Motor neuron (in vitro differentiated cells): ENCODE measurements at regions not wholly inside any gene's neighbourhood (a gene's known extent, or its start where the extent isn't known, plus 50 kb on each side); places are given as distances from the start of the nearest gene placed in this dataset.
A peak's percentile ranks its signal among the peaks of the same experiment; 100 is the strongest.
"Not testable (repeated sequence)": the region's sequence is repeated elsewhere in the genome, so short reads cannot be mapped to it uniquely, and the experiment has no call there.

Source experiments
- ATAC-seq, 8 experiments: fragments of 200-7000 bp; cut with Tn5 transposase; replicated peaks in 6 of 8; 2 replicates each; pipeline ENCODE4 v1.8.0; 2021; ENCODE audit warnings: mild to moderate bottlenecking in 8 of 8, moderate library complexity in 8 of 8
- H3K27ac ChIP-seq, 2 donors: fragments of 250-450 bp; sonication (Bioruptor Pico); 2 replicates each; pipeline ENCODE4 v1.9.0; 2021; ENCODE audit warnings: antibody characterized with exemption in 2 of 2, mild to moderate bottlenecking in 2 of 2, moderate library complexity in 1 of 2
- H3K4me1 ChIP-seq, 2 donors: fragments of 250-450 bp; sonication (Bioruptor Pico); replicated peaks in 1 of 2; 2 replicates each; pipeline ENCODE4 v1.6.1; 2021; ENCODE audit warnings: antibody characterized with exemption in 2 of 2, mild to moderate bottlenecking in 2 of 2, moderate library complexity in 1 of 2
- H3K4me3 ChIP-seq, 5 donors: fragments of 250-450 bp; sonication (Bioruptor Pico); 2 replicates each; pipeline ENCODE4 v1.9.0; 2021; ENCODE audit warnings: antibody characterized with exemption in 5 of 5, mild to moderate bottlenecking in 5 of 5, moderate library complexity in 4 of 5
- WGBS, 10 experiments: fragments of 450-650 bp; shearing (Covaris generic); methylation state at CpG; one replicate each; pipeline ENCODE4 v1.0.0; 2022; 5-methylcytosine and 5-hydroxymethylcytosine counted together
- in situ Hi-C, 9 experiments: fragments of 400-800 bp; cut with MboI; loops; one replicate each; pipeline ENCODE4 v1.15.0; 2021; ENCODE audit warnings: low sequenced_read_pairs in 9 of 9, low pct_unique_long_range_greater_than_20kb in 2 of 9; ENCODE audit not compliant: unreplicated experiment in 9 of 9

DNA sequence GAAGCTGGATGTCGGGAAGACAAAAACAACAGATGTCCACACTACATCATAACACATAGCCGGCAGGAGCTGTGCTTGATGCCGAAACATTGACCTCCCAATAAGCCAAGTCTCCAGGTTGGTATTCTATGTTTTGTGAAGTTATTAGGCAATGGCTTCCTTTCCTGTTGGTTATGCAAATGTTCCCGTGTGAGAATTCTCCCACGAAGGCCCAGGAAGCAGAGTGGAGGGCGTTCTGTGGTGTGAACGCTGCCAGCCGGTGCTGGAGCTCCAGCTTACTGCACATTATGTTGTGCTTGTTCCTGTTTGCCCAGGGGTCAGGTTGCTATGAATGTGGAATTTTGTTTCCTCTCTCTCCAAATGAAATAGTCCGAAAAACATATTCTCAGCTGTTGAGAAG is 156.4 kb upstream of the HMGA2 start:
- Histone ChIP-seq H3K4me1 (no peaks in the 10 kb centered on the region), H3K27ac (no peak overlapping the region), H3K4me3 (no peak overlapping the region)
- WGBS, 10 experiments = 38 to 100% (median 76%) methylated on average over 1 to 8 of the region's 9 CpGs; no CpG with 5 or more reads in 1 of the 10 experiments
- in situ Hi-C loops = loop anchor here in 1 of 9 experiments (25.0 kb wide), 1 partner anchor 106 kb away; no protein-coding TSS in a partner anchor
- peak in 1 of 8 experiments; percentile 95 for ATAC-seq

DNA sequence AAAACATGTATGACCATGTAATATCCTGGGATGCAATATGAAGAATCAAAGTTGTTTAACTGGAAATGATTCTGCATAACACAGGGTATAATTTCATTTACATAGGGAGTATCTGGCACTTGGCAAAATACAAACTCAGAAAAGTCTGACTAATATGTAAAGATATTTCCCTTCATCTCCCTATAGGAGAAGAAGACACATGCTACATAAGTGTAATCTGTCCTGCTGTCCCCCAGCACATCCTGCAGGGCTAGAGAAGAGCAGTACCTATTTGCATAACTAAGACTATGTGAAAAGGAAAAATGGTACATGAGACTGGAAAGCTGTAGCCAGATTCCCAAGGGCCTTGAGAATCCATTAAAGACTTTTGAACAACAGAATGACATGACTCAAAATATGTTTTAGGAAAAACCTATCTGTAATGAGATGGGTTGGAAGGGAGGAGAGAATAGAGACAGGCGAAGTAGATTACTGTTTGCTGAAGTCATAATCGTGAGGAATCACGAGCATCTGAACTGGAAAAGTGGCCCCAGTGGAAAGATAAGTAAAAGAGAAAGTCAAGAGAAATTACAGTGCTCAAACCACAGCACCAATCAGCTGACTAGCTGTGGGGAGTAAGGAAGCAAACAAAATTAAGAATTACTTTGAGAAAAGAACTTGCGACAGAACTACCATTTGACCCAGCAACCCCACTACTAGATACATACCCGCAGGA is 155.1 kb upstream of the HMGA2 start:
- in situ Hi-C loops = loop anchor here in 1 of 9 experiments (25.0 kb wide), 1 partner anchor 107 kb away; no protein-coding TSS in a partner anchor
- H3K4me1 ChIP-seq = no peaks in the 10 kb centered on the region
- WGBS, 10 experiments = 70 to 100% (median 95%) methylated on average over 2 to 5 of the region's 5 CpGs; no CpG with 5 or more reads in 2 of the 10 experiments
- H3K4me3 ChIP-seq = no peak overlapping the region
- H3K27ac ChIP-seq = no peak overlapping the region
- peak in 3 of 8 experiments; percentile 48 to 88 (median 83) for ATAC-seq

DNA sequence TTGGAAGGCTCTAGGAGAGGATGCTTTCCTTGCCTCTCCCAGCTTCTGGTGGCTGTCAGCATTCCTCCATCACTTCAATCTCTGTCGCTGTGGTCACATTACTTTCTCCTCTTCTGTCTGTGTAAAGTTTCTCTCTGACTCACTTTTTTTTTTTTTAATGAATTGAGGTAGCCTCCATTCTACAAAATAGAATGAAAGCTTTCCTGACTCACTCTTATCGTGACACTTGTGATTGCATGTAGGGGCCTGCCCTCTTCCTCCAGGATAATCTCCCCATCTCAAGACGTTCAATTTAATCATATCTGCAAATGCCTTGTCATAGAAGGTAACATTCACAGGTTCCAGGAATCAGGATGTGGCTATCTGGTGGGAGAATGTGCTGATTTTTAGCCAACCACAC is 153.5 kb upstream of the HMGA2 start:
- 37 to 100% (median 83%) methylated on average over 1 to 3 of the region's 3 CpGs for WGBS, 10 experiments

DNA sequence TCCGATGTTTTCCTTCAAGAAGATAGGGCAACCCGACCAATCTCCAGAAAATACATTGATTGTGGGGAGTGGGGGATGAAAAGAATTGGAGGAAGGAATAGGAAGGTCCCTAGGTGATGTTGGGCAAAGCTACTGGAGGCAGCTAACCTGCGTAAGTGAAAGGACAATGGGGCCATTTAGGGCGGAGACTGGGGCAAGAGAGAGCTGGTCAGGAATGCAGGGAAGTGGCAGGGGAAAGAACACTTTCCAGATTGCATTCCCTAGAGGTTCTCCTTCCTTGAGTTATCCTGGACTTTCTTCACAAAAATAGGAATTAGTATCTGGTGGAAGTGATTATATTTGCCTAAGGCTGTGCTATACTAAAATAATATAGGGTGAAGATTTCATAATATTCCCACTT is 151.8 kb upstream of the HMGA2 start:
- 83 to 100% (median 96%) methylated on average over 1 to 4 of the region's 4 CpGs; no CpG with 5 or more reads in 1 of the 10 experiments for WGBS, 10 experiments
- Histone ChIP-seq H3K27ac (no peak overlapping the region), H3K4me3 (no peak overlapping the region), H3K4me1 (no peaks in the 10 kb centered on the region)
- in situ Hi-C loops = loop anchor here in 1 of 9 experiments (25.0 kb wide), 1 partner anchor 110 kb away; no protein-coding TSS in a partner anchor
- ATAC-seq = no peak

More for the DNA sequence above, 153.5 kb upstream of the HMGA2 start:
- in situ Hi-C loops = loop anchor here in 1 of 9 experiments (25.0 kb wide), 1 partner anchor 108 kb away; no protein-coding TSS in a partner anchor
- H3K4me1 ChIP-seq = no peaks in the 10 kb centered on the region
- ATAC-seq = no peak
- H3K27ac ChIP-seq = no peak overlapping the region
- no peak overlapping the region for H3K4me3 ChIP-seq

DNA sequence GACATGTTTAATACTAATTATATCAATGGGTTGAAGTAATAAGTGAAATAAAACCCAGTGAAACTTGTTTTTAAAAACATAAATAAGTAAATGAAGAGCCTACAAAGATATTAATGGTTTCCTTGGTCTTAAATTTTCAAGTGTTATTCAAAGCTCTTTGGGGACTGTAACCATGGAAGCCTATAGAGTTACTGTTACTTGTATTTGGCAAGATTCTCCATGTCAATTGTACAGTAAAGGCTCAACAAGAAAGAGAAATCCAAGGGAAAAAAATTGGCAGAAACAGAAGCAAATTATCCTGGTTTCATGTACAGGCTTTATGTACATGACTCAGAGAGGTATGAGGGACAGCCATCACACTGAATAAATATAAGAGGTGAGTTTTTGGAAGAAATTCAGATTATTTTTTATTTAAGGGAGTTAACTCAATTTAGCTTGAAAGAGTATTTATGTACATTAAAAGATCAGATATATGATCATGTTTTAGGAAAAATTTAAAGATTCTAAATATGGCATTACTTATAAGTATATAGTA is 151.1 kb upstream of the HMGA2 start:
- H3K4me3 ChIP-seq = no peak overlapping the region
- in situ Hi-C loops = loop anchor here in 1 of 9 experiments (25.0 kb wide), 1 partner anchor 111 kb away; no protein-coding TSS in a partner anchor
- H3K27ac ChIP-seq = no peak overlapping the region
- H3K4me1 ChIP-seq = no peaks in the 10 kb centered on the region
- no peak for ATAC-seq

DNA sequence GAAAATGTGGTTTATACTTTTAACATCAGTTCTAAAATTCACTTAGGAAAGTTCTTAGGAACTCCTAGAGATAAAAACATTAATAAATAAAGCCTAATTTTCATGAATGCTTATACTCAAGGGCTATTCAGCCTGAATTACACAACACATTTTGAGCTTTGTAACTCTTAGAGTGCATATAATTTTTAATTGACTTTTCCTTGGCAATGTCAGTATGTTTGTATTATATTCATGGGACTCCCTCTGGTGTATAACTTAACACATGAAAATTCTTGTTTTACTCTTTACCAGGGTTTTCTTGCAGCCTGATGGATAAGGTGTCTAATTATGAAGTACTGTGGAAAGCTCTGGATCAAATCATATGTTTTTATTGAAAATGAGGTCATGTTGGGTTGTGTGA is 150.6 kb upstream of the HMGA2 start:
- in situ Hi-C loops = loop anchor here in 1 of 9 experiments (25.0 kb wide), 1 partner anchor 111 kb away; no protein-coding TSS in a partner anchor
- H3K4me3 ChIP-seq = no peak overlapping the region
- H3K27ac ChIP-seq = no peak overlapping the region
- ATAC-seq = peak in 2 of 8 experiments; percentile 39 to 54
- no peaks in the 10 kb centered on the region for H3K4me1 ChIP-seq

DNA sequence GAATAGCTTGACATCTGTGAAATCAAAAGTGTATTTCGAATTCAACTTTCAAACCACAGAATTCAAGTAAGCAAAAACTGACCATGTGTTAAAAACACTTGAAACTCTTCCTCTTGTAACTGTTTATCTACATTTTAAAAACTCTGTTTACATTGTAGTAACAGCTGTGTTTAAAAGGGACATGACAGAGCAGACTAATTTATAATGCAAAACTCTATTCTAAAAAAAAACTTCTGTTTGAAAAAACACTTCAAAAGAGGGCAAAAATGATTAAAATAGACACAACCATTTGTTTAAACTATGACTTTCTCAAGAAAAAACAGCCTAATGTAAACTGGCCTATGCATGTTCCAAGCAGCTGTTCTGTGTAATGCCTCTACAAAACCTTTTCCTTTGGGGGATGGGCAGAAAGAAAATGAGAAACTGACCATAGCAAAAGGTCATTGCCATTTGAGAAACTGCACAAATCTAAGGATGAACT is 149.1 kb upstream of the HMGA2 start:
- Histone ChIP-seq H3K4me1 (no peaks in the 10 kb centered on the region), H3K27ac (no peak overlapping the region), H3K4me3 (no peak overlapping the region)
- in situ Hi-C loops = loop anchor here in 1 of 9 experiments (25.0 kb wide), 1 partner anchor 363 kb away; no protein-coding TSS in a partner anchor
- ATAC-seq = peak in 2 of 8 experiments; percentile 22 to 62
- 0 to 89% (median 57%) methylated on average over 1 of the region's 1 CpG; no CpG with 5 or more reads in 1 of the 10 experiments for WGBS, 10 experiments

DNA sequence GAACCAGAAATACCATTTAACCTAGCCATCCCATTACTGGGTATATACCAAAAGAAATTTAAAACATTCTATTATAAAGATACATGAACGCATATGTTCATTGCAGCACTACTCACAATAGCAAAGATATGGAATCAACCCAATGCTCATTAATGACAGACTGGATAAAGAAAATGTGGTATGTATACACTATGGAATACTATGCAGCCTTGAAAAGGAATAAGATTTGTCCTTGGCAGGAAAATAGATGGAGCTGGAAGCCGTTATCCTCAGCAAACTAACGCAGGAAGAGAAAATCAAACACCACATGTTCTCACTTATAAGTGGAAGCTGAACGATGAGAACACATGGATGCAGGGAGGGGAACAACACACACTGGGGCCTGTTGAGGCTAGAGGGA is 146.1 kb upstream of the HMGA2 start:
- not testable (repeated sequence) for H3K27ac ChIP-seq, H3K4me3 ChIP-seq, ATAC-seq, H3K4me1 ChIP-seq
- WGBS, 10 experiments = 50 to 100% (median 91%) methylated on average over 1 to 4 of the region's 4 CpGs
- in situ Hi-C loops = loop anchor here in 1 of 9 experiments (25.0 kb wide), 1 partner anchor 366 kb away; no protein-coding TSS in a partner anchor

DNA sequence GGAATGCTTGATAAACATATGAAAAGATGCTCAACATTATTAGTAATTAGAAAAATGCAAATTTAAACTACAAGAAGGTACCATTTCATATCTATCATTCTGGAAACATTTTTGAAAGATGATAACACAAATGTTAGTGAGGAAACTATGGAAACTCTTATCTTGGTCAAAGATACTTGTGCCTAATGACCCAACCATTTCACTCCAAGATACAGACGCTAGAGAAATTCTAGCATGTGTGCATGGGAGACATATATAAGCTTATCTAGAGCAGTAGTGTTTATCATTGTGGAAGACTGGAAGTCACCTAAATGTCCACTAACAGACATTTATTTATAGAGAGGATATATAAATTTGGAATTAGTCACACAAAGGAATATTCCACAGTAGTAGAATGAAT is 143.1 kb upstream of the HMGA2 start:
- in situ Hi-C loops = loop anchor here in 1 of 9 experiments (25.0 kb wide), 1 partner anchor 369 kb away; no protein-coding TSS in a partner anchor

DNA sequence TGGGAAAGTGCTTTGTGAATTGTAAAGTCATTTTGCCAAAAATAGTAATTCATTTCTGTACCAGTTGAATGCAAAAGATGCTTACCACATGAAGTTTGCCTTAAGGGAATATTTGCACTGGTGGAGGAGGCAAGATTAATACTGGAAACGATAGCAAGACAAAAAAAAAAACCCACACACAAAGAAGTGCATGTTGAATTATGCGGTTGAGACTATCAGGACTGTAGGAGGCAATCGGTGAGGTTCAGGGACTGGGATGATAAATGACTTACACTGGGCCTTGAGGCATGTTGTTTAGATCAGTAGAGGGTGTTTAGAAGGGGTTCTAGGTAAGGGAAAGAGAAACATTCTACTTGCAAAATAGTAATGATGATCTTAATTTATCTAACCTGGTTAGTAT is 142.2 kb upstream of the HMGA2 start:
- ATAC-seq = peak in 3 of 8 experiments; percentile 16 to 75 (median 59)
- in situ Hi-C loops = loop anchor here in 1 of 9 experiments (25.0 kb wide), 1 partner anchor 370 kb away; no protein-coding TSS in a partner anchor
- Histone ChIP-seq H3K4me1 (no peaks in the 10 kb centered on the region), H3K4me3 (no peak overlapping the region), H3K27ac (no peak overlapping the region)
- 0 to 59% (median 22%) methylated on average over 1 to 3 of the region's 3 CpGs for WGBS, 10 experiments

More for the DNA sequence above, 143.1 kb upstream of the HMGA2 start:
- ATAC-seq = no peak
- Histone ChIP-seq H3K4me3 (no peak overlapping the region), H3K27ac (no peak overlapping the region), H3K4me1 (no peaks in the 10 kb centered on the region)
- WGBS, 10 experiments = 71 to 100% (median 100%) methylated on average over 1 of the region's 1 CpG; no CpG with 5 or more reads in 2 of the 10 experiments

DNA sequence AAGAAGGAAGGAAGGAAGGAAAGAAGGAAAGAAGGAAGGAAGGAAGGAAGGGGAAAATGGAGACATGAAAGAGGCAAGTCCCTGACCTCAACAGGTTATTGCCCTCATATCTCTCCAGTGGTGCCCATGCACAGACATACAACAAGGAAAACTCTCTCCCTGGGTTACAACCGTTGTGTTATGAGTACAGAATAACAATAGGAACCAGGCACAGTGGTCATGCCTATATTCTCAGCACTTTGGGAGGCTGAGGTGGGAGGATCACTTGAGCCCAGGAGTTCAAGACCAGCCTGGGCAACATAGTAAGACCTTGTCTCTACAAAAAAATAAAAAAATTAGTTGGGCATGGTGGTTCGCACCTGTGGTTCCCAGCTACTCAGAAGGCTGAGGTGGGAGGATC is 139.4 kb upstream of the HMGA2 start:
- H3K27ac ChIP-seq = no peak overlapping the region
- ATAC-seq = no peak
- WGBS, 10 experiments = 64 to 100% (median 71%) methylated on average over 1 to 2 of the region's 2 CpGs; no CpG with 5 or more reads in 3 of the 10 experiments
- in situ Hi-C loops = loop anchor here in 1 of 9 experiments (25.0 kb wide), 1 partner anchor 373 kb away; no protein-coding TSS in a partner anchor
- no peaks in the 10 kb centered on the region for H3K4me1 ChIP-seq
- H3K4me3 ChIP-seq = no peak overlapping the region

DNA sequence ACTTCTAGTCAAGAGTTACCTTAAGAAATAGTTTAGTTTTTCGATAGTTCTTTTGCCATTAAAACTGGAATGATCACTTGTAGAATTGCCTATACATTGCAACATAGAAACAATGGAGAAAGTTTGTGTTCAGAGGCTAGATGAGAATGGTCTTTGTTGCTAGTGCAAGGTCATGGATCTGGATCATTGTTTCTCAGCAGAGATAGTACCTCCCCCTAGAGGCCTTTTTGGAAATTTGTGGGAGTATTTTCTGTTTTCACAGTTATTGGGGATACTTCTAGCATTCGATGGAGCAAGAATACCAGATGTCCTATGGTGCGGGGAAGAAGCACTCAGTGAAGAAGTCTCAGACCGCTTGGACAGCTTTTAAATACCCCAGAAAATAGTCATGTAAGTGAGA is 138.8 kb upstream of the HMGA2 start:
- Histone ChIP-seq H3K4me1 (no peaks in the 10 kb centered on the region), H3K27ac (no peak overlapping the region), H3K4me3 (no peak overlapping the region)
- WGBS, 10 experiments = 18 to 90% (median 79%) methylated on average over 2 to 4 of the region's 4 CpGs; no CpG with 5 or more reads in 3 of the 10 experiments
- peak in 3 of 8 experiments; percentile 30 to 60 (median 60) for ATAC-seq
- in situ Hi-C loops = loop anchor here in 1 of 9 experiments (25.0 kb wide), 1 partner anchor 373 kb away; no protein-coding TSS in a partner anchor

DNA sequence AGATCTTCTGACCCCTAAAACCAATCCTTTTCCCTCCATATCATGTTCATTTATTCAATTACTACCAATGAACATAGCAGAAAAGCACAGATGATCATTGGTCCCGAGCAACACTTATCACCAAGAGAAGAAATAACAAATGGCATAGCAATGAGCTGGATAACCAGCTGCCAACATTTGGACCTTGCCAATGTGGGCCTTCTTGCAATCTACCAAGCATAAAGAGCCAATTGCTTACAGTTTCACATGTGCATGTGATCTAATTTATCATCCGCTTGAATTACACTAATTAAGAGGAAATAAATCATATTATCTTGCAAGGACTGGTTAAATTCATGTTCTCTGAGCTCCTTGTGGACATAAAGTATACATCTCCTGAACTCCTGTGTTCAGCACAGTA is 134.8 kb upstream of the HMGA2 start:
- in situ Hi-C loops = loop anchor here in 1 of 9 experiments (25.0 kb wide), 1 partner anchor 377 kb away; no protein-coding TSS in a partner anchor
- WGBS, 10 experiments = 60 to 100% (median 90%) methylated on average over 1 to 2 of the region's 2 CpGs; no CpG with 5 or more reads in 2 of the 10 experiments
- H3K27ac ChIP-seq = no peak overlapping the region
- no peak for ATAC-seq
- H3K4me1 ChIP-seq = no peaks in the 10 kb centered on the region
- no peak overlapping the region for H3K4me3 ChIP-seq
